ACHN (cell line): ENCODE measurements at regions not wholly inside any gene's neighbourhood (a gene's known extent, or its start where the extent isn't known, plus 50 kb on each side); places are given as distances from the start of the nearest gene placed in this dataset.

ENCODE experiments used
- DNase-seq: peaks from one replicate; pipeline ENCODE4 v3.0.0-alpha.2; 2015
- in situ Hi-C: cut with HindIII; loops from 2 replicates; pipeline ENCODE4 v1.10.0; 2017; ENCODE audit warnings: low sequenced_read_pairs, low pct_ligation_motif_present, low pct_unique_long_range_greater_than_20kb

- in situ Hi-C loops, result no loop called here
- no peak for DNase-seq
Observed at GRCh38 chr3:154568064-154568463, 138.1 kb upstream of the GPR149 start.

GRCh38 chr3:154559623-154560022 lies 129.6 kb upstream of the GPR149 start:
- in situ Hi-C loops, result no loop called here
- no peak for DNase-seq

- DNase-seq, result peak; percentile 24
- in situ Hi-C loops, result no loop called here
Observed at GRCh38 chr3:154552338-154552737, 122.3 kb upstream of the GPR149 start.

GRCh38 chr3:154549391-154549790 lies 119.4 kb upstream of the GPR149 start:
- in situ Hi-C loops, result no loop called here
- DNase-seq, result no peak

- in situ Hi-C loops, result no loop called here
- no peak for DNase-seq
Observed at GRCh38 chr3:154548341-154548740, 118.4 kb upstream of the GPR149 start.

- DNase-seq, result no peak
- in situ Hi-C loops, result no loop called here
Observed at GRCh38 chr3:154542837-154543236, 112.8 kb upstream of the GPR149 start.

GRCh38 chr3:154540950-154541604 lies 111.1 kb upstream of the GPR149 start:
- DNase-seq, result no peak
- in situ Hi-C loops, result no loop called here

GRCh38 chr3:154538566-154539360 lies 108.8 kb upstream of the GPR149 start:
- in situ Hi-C loops, result no loop called here
- no peak for DNase-seq

- DNase-seq, result no peak
- in situ Hi-C loops, result no loop called here
Observed at GRCh38 chr3:154536751-154537150, 106.8 kb upstream of the GPR149 start.

- in situ Hi-C loops, result no loop called here
- DNase-seq, result no peak
Observed at GRCh38 chr3:154522036-154522602, 92.1 kb upstream of the GPR149 start.

- DNase-seq, result no peak
- in situ Hi-C loops, result no loop called here
Observed at GRCh38 chr3:154517404-154517803, 87.4 kb upstream of the GPR149 start.

- no peak for DNase-seq
- in situ Hi-C loops, result no loop called here
Observed at GRCh38 chr3:154515921-154516320, 85.9 kb upstream of the GPR149 start.

- in situ Hi-C loops, result no loop called here
- no peak for DNase-seq
Observed at GRCh38 chr3:154510780-154511179, 80.8 kb upstream of the GPR149 start.

- in situ Hi-C loops, result no loop called here
- DNase-seq, result no peak
Observed at GRCh38 chr3:154507727-154508126, 77.7 kb upstream of the GPR149 start.

GRCh38 chr3:154496978-154497377 lies 67.0 kb upstream of the GPR149 start:
- no peak for DNase-seq
- in situ Hi-C loops, result no loop called here

- no peak for DNase-seq
- in situ Hi-C loops, result no loop called here
Observed at GRCh38 chr3:154496540-154496939, 66.5 kb upstream of the GPR149 start.

- DNase-seq, result no peak
- in situ Hi-C loops, result no loop called here
Observed at GRCh38 chr3:154486949-154487348, 57.0 kb upstream of the GPR149 start.

- in situ Hi-C loops, result no loop called here
Observed at GRCh38 chr3:154482507-154482906, 52.5 kb upstream of the GPR149 start.

GRCh38 chr3:154480033-154480432 lies 50.0 kb upstream of the GPR149 start:
- no peak for DNase-seq
- in situ Hi-C loops, result no loop called here

More at GRCh38 chr3:154482507-154482906, 52.5 kb upstream of the GPR149 start:
- no peak for DNase-seq
